ENCODE measurements at regions not wholly inside any gene's neighbourhood (a gene's known extent, or its start where the extent isn't known, plus 50 kb on each side); places are given as distances from the start of the nearest gene placed in this dataset.

- DNase-seq (no peak), ATAC-seq (peak in 2 of 4 donors; percentile 59)
- H3K27ac ChIP-seq, result peak overlapping the region in 1 of 3 donors; percentile 43
- H3K27me3 ChIP-seq, result no peaks in the 10 kb centered on the region
- H3K4me3 ChIP-seq, result no peak overlapping the region
- no peaks in the 10 kb centered on the region for H3K36me3 ChIP-seq
- peaks cover 0 to 23% (median 0%) of the 10 kb centered on the region in 4 donors for H3K4me1 ChIP-seq
- WGBS (ENCODE audit: insufficient coverage, low coverage, low lambda C conversion rate, missing lambda C conversion rate), result 54% methylated on average over 4 of the region's 4 CpGs
- intact Hi-C loops (cut with DNase I), result no loop called here
- TF ChIP-seq CTCF (IDR thresholded peaks at IDR 0.05) (no peak), POLR2A (IDR thresholded peaks at IDR 0.05) (no peak)
- H3K9me3 ChIP-seq, result no peaks in the 10 kb centered on the region
Measured at GRCh38 chr15:70151462-70151861, 53.7 kb upstream of the TLE3 start.

DNA sequence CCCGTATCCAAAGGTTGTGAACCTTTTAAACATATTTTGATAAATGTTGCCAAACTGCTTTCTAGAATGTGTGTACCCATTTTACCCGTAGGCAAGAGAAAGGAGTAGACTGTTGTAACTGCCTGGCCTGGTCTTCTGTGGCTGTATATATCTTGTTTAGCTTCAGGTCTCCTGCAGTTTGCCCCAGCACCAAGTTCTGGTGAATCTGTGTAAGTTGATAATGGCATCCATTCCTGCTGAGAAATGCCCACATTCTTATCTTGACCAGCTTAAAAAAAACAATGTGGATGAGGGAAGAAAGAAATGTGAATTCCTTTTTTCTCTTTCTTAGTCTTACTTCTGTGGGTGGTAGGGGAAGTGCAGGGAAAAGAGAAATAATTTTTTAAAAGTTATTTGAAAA, 53.3 kb upstream of the TLE3 start:
- WGBS (ENCODE audit: insufficient coverage, low coverage, low lambda C conversion rate, missing lambda C conversion rate), result 83% methylated on average over 2 of the region's 2 CpGs
- Histone ChIP-seq H3K27ac (peak overlapping the region in 1 of 3 donors; percentile 43), H3K9me3 (no peaks in the 10 kb centered on the region), H3K27me3 (no peaks in the 10 kb centered on the region), H3K4me3 (no peak overlapping the region), H3K36me3 (no peaks in the 10 kb centered on the region), H3K4me1 (peaks cover 0 to 23% (median 0%) of the 10 kb centered on the region in 4 donors)
- DNase-seq, result no peak
- TF ChIP-seq POLR2A (IDR thresholded peaks at IDR 0.05) (no peak), CTCF (IDR thresholded peaks at IDR 0.05) (no peak)
- intact Hi-C loops (cut with DNase I), result no loop called here
- no peak for ATAC-seq

DNA sequence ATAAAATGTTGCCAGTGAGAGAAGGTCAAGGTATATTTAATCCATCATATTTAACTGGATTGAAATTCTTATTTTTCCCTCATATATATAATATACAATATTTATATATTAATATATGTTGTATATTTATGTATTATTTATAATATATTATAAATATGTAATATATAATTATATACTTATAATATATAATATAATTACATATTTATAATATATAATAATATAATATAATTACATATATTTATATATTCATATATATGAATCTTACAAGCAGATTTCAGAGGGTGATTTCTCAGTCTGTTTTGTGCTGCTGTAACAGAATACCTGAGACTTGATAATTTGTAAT, 52.7 kb upstream of the TLE3 start:
- DNase-seq (no peak), ATAC-seq (no peak)
- Histone ChIP-seq H3K27ac (no peak overlapping the region), H3K36me3 (no peaks in the 10 kb centered on the region), H3K27me3 (no peaks in the 10 kb centered on the region), H3K4me3 (no peak overlapping the region), H3K9me3 (no peaks in the 10 kb centered on the region), H3K4me1 (peaks cover 0 to 23% (median 0%) of the 10 kb centered on the region in 4 donors)
- intact Hi-C loops (cut with DNase I), result no loop called here
- no peak for TF ChIP-seq CTCF (IDR thresholded peaks at IDR 0.05)
- no peak for TF ChIP-seq POLR2A (IDR thresholded peaks at IDR 0.05)

GRCh38 chr15:70149667-70150404, 52.1 kb upstream of the TLE3 start:
- Histone ChIP-seq H3K36me3 (no peaks in the 10 kb centered on the region), H3K27me3 (no peaks in the 10 kb centered on the region), H3K9me3 (no peaks in the 10 kb centered on the region), H3K4me3 (no peak overlapping the region), H3K27ac (no peak overlapping the region), H3K4me1 (peaks cover 0 to 23% (median 0%) of the 10 kb centered on the region in 4 donors)
- WGBS (ENCODE audit: insufficient coverage, low coverage, low lambda C conversion rate, missing lambda C conversion rate), result 85% methylated on average over 4 of the region's 4 CpGs
- DNase-seq, result no peak
- intact Hi-C loops (cut with DNase I), result no loop called here
- ATAC-seq, result peak in 1 of 4 donors; percentile 43
- TF ChIP-seq POLR2A (IDR thresholded peaks at IDR 0.05) (no peak), CTCF (IDR thresholded peaks at IDR 0.05) (peak in 1 of 4 donors; percentile 13)
